IMR-90 (cell line): ENCODE measurements at regions not wholly inside any gene's neighbourhood (a gene's known extent, or its start where the extent isn't known, plus 50 kb on each side); places are given as distances from the start of the nearest gene placed in this dataset.

Experiments used
- BHLHE40 ChIP-seq: fragments of 150-350 bp; IDR thresholded peaks from 2 replicates; pipeline ENCODE4 v1.6.1; 2016; ENCODE audit warnings: mild to moderate bottlenecking, low read depth, low read length
- CEBPB ChIP-seq: IDR thresholded peaks from 2 replicates; pipeline ENCODE4 v1.6.1; 2012; ENCODE audit warnings: low read depth, low read length, improper control_type of control experiment
- FOS ChIP-seq: fragments of 150-350 bp; IDR thresholded peaks from 2 replicates; pipeline ENCODE4 v1.6.1; 2016; ENCODE audit warnings: low read depth, low read length
- MAFK ChIP-seq: IDR thresholded peaks from 2 replicates; pipeline ENCODE4 v1.6.1; 2012; ENCODE audit warnings: low read depth, low read length, improper control_type of control experiment
- MAZ ChIP-seq: IDR thresholded peaks from 2 replicates; pipeline ENCODE4 v1.6.1; 2012; ENCODE audit warnings: low read depth, mild to moderate bottlenecking, low read length, improper control_type of control experiment, moderate library complexity, borderline replicate concordance
- MXI1 ChIP-seq: IDR thresholded peaks from 2 replicates; pipeline ENCODE4 v1.6.1; 2012; ENCODE audit warnings: low read depth, mild to moderate bottlenecking, low read length, moderate library complexity, borderline replicate concordance
- POLR2A ChIP-seq: IDR thresholded peaks from 2 replicates; pipeline ENCODE4 v1.6.1; 2012; ENCODE audit warnings: mild to moderate bottlenecking, low read depth, low read length
- RAD21 ChIP-seq: IDR thresholded peaks from 2 replicates; pipeline ENCODE4 v1.6.1; 2012; ENCODE audit warnings: low read length, improper control_type of control experiment
- RCOR1 ChIP-seq: IDR thresholded peaks from 2 replicates; pipeline ENCODE4 v1.6.1; 2012; ENCODE audit warnings: mild to moderate bottlenecking, low read length, improper control_type of control experiment; ENCODE audit not compliant: insufficient replicate concordance
- RFX5 ChIP-seq: IDR thresholded peaks from 2 replicates; pipeline ENCODE4 v1.8.0; 2012; ENCODE audit warnings: low read depth, mild to moderate bottlenecking, low read length, moderate library complexity
- SMC3 ChIP-seq: fragments of 150-350 bp; IDR thresholded peaks from 2 replicates; pipeline ENCODE4 v1.6.1; 2016; ENCODE audit warnings: low read depth, mild to moderate bottlenecking, antibody characterized with exemption, low read length, moderate library complexity
- TF ChIP-seq, protein P1 (sequence below): conservative IDR thresholded peaks from 2 replicates; pipeline ENCODE4 v1.5.1; 2012; ENCODE audit warnings: mild to moderate bottlenecking, low read depth, low read length, improper control_type of control experiment
- TF ChIP-seq, protein P2 (sequence below): fragments of 150-350 bp; IDR thresholded peaks from 2 replicates; pipeline ENCODE4 v1.6.1; 2016; ENCODE audit warnings: low read depth, mild to moderate bottlenecking, low read length, moderate library complexity, borderline replicate concordance
- TF ChIP-seq, protein P3 (sequence below): fragments of 150-350 bp; IDR thresholded peaks from 2 replicates; pipeline ENCODE4 v1.6.1; 2017; ENCODE audit warnings: mild to moderate bottlenecking, antibody characterized with exemption, low read length, low read depth

DNA sequence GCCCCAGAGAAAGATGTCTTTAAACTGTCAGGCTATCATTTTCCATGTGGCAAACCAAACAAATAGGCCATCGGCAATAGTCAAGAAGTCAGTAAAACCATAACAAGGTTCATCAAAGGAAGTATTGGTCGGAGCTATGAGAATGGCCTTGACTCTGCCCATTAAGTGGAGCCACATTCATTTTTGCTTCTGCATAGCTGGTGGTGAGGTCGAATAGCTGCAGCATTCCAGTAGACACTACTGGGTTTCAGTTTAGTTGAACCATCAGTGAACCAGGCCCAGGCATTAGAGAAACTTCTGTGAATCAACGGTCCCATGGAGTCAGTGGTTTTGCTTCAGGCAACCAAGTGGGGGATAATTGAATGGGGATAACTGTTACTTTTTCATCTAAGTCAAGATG is 92.0 kb upstream of the MED14 start:
- TF ChIP-seq, protein P1, sequence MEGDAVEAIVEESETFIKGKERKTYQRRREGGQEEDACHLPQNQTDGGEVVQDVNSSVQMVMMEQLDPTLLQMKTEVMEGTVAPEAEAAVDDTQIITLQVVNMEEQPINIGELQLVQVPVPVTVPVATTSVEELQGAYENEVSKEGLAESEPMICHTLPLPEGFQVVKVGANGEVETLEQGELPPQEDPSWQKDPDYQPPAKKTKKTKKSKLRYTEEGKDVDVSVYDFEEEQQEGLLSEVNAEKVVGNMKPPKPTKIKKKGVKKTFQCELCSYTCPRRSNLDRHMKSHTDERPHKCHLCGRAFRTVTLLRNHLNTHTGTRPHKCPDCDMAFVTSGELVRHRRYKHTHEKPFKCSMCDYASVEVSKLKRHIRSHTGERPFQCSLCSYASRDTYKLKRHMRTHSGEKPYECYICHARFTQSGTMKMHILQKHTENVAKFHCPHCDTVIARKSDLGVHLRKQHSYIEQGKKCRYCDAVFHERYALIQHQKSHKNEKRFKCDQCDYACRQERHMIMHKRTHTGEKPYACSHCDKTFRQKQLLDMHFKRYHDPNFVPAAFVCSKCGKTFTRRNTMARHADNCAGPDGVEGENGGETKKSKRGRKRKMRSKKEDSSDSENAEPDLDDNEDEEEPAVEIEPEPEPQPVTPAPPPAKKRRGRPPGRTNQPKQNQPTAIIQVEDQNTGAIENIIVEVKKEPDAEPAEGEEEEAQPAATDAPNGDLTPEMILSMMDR = no peak
- no peak for TF ChIP-seq POLR2A
- no peak for TF ChIP-seq RFX5
- no peak for TF ChIP-seq MAZ
- TF ChIP-seq, protein P2, sequence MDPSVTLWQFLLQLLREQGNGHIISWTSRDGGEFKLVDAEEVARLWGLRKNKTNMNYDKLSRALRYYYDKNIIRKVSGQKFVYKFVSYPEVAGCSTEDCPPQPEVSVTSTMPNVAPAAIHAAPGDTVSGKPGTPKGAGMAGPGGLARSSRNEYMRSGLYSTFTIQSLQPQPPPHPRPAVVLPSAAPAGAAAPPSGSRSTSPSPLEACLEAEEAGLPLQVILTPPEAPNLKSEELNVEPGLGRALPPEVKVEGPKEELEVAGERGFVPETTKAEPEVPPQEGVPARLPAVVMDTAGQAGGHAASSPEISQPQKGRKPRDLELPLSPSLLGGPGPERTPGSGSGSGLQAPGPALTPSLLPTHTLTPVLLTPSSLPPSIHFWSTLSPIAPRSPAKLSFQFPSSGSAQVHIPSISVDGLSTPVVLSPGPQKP = no peak
- no peak for TF ChIP-seq SMC3
- no peak for TF ChIP-seq RCOR1
- no peak for TF ChIP-seq BHLHE40
- no peak for TF ChIP-seq RAD21
- TF ChIP-seq, protein P3, sequence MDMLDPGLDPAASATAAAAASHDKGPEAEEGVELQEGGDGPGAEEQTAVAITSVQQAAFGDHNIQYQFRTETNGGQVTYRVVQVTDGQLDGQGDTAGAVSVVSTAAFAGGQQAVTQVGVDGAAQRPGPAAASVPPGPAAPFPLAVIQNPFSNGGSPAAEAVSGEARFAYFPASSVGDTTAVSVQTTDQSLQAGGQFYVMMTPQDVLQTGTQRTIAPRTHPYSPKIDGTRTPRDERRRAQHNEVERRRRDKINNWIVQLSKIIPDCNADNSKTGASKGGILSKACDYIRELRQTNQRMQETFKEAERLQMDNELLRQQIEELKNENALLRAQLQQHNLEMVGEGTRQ = no peak
- TF ChIP-seq MXI1 = no peak
- TF ChIP-seq MAFK = no peak
- TF ChIP-seq CEBPB = no peak
- no peak for TF ChIP-seq FOS
